Esophagus squamous epithelium (tissue), 5 donors: ENCODE measurements at regions not wholly inside any gene's neighbourhood (a gene's known extent, or its start where the extent isn't known, plus 50 kb on each side); places are given as distances from the start of the nearest gene placed in this dataset.

Experiments used
- DNase-seq: peaks from one replicate; lab custom pipeline; 2025; lab: John Stamatoyannopoulos, UW
- H3K27ac ChIP-seq, 4 donors: fragments of 200-600 bp; sonication (generic); one replicate each; pipeline ENCODE4 v1.5.1; 2016 to 2019; ENCODE audit warnings: mild to moderate bottlenecking in 1 of 4
- H3K27me3 ChIP-seq, 4 donors: fragments of 200-600 bp; sonication (generic); 1 replicate in 3 of 4; 2 replicates in 1 of 4; pipeline versions ENCODE4 v1.5.1 to v1.6.0; 2017 to 2021; ENCODE audit warnings: antibody characterized with exemption in 1 of 4
- H3K36me3 ChIP-seq, 3 donors: fragments of 200-600 bp; sonication (generic); one replicate each; pipeline ENCODE4 v1.5.1; 2016 to 2019
- H3K4me1 ChIP-seq, 3 donors: fragments of 200-600 bp; sonication (generic); one replicate each; pipeline ENCODE4 v1.5.1; 2017 to 2019
- H3K4me3 ChIP-seq, 4 donors: fragments of 200-600 bp; sonication (generic); 1 replicate in 3 of 4; 2 replicates in 1 of 4; pipeline ENCODE4 v1.5.1; 2016 to 2019; ENCODE audit warnings: mild to moderate bottlenecking in 2 of 4, moderate library complexity in 1 of 4
- H3K9me3 ChIP-seq, 3 donors: fragments of 200-600 bp; sonication (generic); one replicate each; pipeline ENCODE4 v1.5.1; 2016 to 2019
- CTCF ChIP-seq, 6 experiments: fragments of 450-650 bp in 4 of 6; fragments of 200-600 bp in 2 of 6; sonication (generic) in 2 of 6; IDR thresholded peaks; one replicate each; pipeline ENCODE4 v1.5.1; 2016 to 2019; ENCODE audit warnings: antibody characterized with exemption in 6 of 6, mild to moderate bottlenecking in 4 of 6, moderate library complexity in 4 of 6
- POLR2A ChIP-seq, 4 donors: fragments of 450-650 bp; IDR thresholded peaks; one replicate each; pipeline ENCODE4 v1.6.1; 2017; ENCODE audit warnings: antibody characterized with exemption in 4 of 4, mild to moderate bottlenecking in 4 of 4, moderate library complexity in 3 of 4
- WGBS, 2 donors: methylation state at CpG; one replicate each; pipeline ENCODE4 v1.1.5; 2018; 5-methylcytosine and 5-hydroxymethylcytosine counted together
- intact Hi-C: fragments of 100-400 bp; cut with DNase I; formaldehyde crosslinking; loops from one replicate; pipeline ENCODE4 v1.15.0; 2022
- donor health status: DM: yes; HTN: yes; CAD: no.

DNA sequence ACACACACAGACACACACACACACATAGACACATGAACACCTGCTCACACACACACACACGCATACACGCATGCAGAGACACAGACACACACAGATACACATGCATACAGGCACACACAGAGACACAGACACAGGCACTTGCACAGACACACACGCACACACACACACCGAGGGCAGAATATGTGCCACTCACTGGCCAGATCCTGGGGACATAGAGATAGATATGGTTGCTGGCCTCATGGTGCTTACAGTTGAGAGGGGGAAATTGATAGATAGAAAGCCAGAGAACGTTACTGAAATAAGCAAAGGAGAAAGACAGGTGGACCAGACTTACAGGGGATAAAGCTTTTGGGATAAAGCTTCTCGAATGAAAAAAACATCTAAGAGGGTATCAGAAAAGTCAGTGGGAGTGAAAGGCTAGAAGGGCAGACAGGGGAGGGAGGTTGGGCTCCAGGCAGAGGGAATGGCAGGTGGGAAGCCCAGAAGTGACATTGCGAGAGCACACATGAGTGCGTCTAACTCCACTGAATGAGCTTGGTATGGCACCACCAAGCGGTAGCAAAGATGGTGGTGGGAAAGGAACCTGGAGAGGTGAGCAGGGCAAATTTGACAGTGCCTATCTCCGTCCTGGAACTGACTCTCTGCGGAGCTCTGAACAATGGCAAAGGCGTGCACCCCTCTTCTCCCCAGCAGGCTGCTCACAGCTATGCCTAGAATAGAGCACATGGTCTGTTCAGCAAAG, 390.1 kb upstream of the TRIB2 start:
- whole genome bisulfite sequencing, 2 donors: 83 to 90% methylated on average over 9 to 12 of the region's 12 CpGs
- intact Hi-C loops: no loop called here

GRCh38 chr2:12330916-12331315, 385.8 kb upstream of the TRIB2 start:
- intact Hi-C loops: no loop called here
- peaks cover 0 to 3% (median 1%) of the 10 kb centered on the region in 4 donors for H3K27me3 ChIP-seq
- H3K9me3 ChIP-seq: no peaks in the 10 kb centered on the region
- DNase-seq: no peak
- WGBS, 2 donors: 81 to 88% methylated on average over 3 of the region's 3 CpGs
- no peak overlapping the region for H3K27ac ChIP-seq
- no peak overlapping the region for H3K4me3 ChIP-seq
- H3K36me3 ChIP-seq: no peaks in the 10 kb centered on the region
- no peaks in the 10 kb centered on the region for H3K4me1 ChIP-seq
- TF ChIP-seq CTCF (IDR thresholded peaks at IDR 0.05) (no peak), POLR2A (IDR thresholded peaks at IDR 0.05) (no peak)

More for the DNA sequence above, 390.1 kb upstream of the TRIB2 start:
- no peak for TF ChIP-seq POLR2A (IDR thresholded peaks at IDR 0.05)
- TF ChIP-seq CTCF (IDR thresholded peaks at IDR 0.05): no peak
- Histone ChIP-seq H3K4me1 (no peaks in the 10 kb centered on the region), H3K36me3 (no peaks in the 10 kb centered on the region), H3K9me3 (no peaks in the 10 kb centered on the region), H3K4me3 (no peak overlapping the region), H3K27me3 (peaks cover 0 to 6% (median 2%) of the 10 kb centered on the region in 4 donors), H3K27ac (no peak overlapping the region)
- DNase-seq: no peak

- TF ChIP-seq CTCF (IDR thresholded peaks at IDR 0.05) (no peak), POLR2A (IDR thresholded peaks at IDR 0.05) (no peak)
- intact Hi-C loops: no loop called here
- Histone ChIP-seq H3K4me1 (no peaks in the 10 kb centered on the region), H3K4me3 (no peak overlapping the region), H3K27ac (no peak overlapping the region), H3K27me3 (peaks cover 0 to 3% (median under 1%) of the 10 kb centered on the region in 4 donors), H3K36me3 (no peaks in the 10 kb centered on the region), H3K9me3 (no peaks in the 10 kb centered on the region)
- no peak for DNase-seq
- WGBS, 2 donors: 83 to 85% methylated on average over 2 of the region's 2 CpGs
These were observed 385.0 kb upstream of the TRIB2 start for GRCh38 chr2:12331698-12332097.

- TF ChIP-seq CTCF (IDR thresholded peaks at IDR 0.05) (no peak), POLR2A (IDR thresholded peaks at IDR 0.05) (no peak)
- intact Hi-C loops: no loop called here
- DNase-seq: no peak
- Histone ChIP-seq H3K4me1 (no peaks in the 10 kb centered on the region), H3K9me3 (no peaks in the 10 kb centered on the region), H3K36me3 (no peaks in the 10 kb centered on the region), H3K4me3 (no peak overlapping the region), H3K27me3 (no peaks in the 10 kb centered on the region), H3K27ac (no peak overlapping the region)
- 65 to 72% methylated on average over 2 of the region's 2 CpGs for WGBS, 2 donors
These were observed 383.4 kb upstream of the TRIB2 start for GRCh38 chr2:12333293-12333692.

- Histone ChIP-seq H3K4me1 (no peaks in the 10 kb centered on the region), H3K27ac (no peak overlapping the region), H3K27me3 (no peaks in the 10 kb centered on the region), H3K4me3 (no peak overlapping the region), H3K36me3 (no peaks in the 10 kb centered on the region), H3K9me3 (no peaks in the 10 kb centered on the region)
- TF ChIP-seq POLR2A (IDR thresholded peaks at IDR 0.05): no peak
- TF ChIP-seq CTCF (IDR thresholded peaks at IDR 0.05): no peak
- 75 to 84% methylated on average over 11 of the region's 11 CpGs for WGBS, 2 donors
- intact Hi-C loops: no loop called here
- no peak for DNase-seq
These were observed 382.2 kb upstream of the TRIB2 start for GRCh38 chr2:12334412-12334966.
